ENCODE measurements at regions not wholly inside any gene's neighbourhood (a gene's known extent, or its start where the extent isn't known, plus 50 kb on each side); places are given as distances from the start of the nearest gene placed in this dataset.

DNA sequence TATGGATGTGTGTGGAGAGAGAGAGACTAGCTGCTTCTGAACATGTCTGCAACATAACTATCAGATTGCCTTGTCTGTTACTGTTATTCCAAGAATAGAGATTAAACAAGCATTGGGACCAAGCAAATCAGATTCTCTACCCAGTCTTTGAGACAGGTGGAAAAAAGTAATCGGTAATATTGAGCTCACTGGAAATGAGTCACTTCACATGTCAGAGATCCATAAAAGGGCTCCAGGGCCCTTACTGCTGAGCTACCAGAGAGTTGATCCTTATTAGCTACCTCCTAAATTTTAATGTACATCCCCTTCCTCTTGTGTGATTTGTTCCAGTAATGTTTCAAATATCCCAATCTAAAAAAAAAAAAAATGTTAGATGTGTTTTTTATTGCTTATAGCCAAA, 2118.0 kb downstream of the PCDH9 start:
- TF ChIP-seq GATA2 (IDR thresholded peaks at IDR 0.05; ENCODE audit: low read depth, low read length) (no peak), GATA3 (IDR thresholded peaks at IDR 0.05; ENCODE audit: low read depth, low read length) (no peak)
